ENCODE measurements at regions not wholly inside any gene's neighbourhood (a gene's known extent, or its start where the extent isn't known, plus 50 kb on each side); places are given as distances from the start of the nearest gene placed in this dataset.

DNA sequence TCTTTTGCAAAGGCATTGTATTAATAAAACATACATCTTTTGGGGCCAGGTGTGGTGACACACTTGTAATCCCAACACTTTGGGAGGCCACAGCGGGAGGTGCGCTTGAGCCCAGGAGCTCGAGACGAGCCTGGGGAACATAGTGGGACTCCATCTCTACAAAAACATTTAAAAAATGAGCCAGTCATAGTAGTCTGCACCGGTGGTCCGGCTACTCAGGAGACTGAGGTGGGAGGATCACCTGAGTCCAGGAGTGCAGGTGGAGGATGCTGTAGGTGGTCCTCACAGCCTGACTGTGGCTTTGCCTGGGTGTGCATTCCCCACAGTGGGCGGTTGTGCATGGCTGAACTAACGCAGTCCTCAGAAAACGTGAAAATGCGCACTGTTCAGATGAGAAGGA, 162.5 kb downstream of the DLL1 start:
- TF ChIP-seq, protein P1, sequence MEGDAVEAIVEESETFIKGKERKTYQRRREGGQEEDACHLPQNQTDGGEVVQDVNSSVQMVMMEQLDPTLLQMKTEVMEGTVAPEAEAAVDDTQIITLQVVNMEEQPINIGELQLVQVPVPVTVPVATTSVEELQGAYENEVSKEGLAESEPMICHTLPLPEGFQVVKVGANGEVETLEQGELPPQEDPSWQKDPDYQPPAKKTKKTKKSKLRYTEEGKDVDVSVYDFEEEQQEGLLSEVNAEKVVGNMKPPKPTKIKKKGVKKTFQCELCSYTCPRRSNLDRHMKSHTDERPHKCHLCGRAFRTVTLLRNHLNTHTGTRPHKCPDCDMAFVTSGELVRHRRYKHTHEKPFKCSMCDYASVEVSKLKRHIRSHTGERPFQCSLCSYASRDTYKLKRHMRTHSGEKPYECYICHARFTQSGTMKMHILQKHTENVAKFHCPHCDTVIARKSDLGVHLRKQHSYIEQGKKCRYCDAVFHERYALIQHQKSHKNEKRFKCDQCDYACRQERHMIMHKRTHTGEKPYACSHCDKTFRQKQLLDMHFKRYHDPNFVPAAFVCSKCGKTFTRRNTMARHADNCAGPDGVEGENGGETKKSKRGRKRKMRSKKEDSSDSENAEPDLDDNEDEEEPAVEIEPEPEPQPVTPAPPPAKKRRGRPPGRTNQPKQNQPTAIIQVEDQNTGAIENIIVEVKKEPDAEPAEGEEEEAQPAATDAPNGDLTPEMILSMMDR (IDR thresholded peaks at IDR 0.05), result no peak
- TF ChIP-seq EP300 (IDR thresholded peaks at IDR 0.05) (no peak), POLR2A (IDR thresholded peaks at IDR 0.05) (no peak)

Measured in upper lobe of left lung (tissue), 4 donors.